ENCODE measurements at regions not wholly inside any gene's neighbourhood (a gene's known extent, or its start where the extent isn't known, plus 50 kb on each side); places are given as distances from the start of the nearest gene placed in this dataset.

GRCh38 chr3:459311-459670, 262.7 kb downstream of the CHL1 start:
- no peak overlapping the region for H3K4me3 ChIP-seq (ENCODE audit: low read depth, low read length)
- DNase-seq (ENCODE audit: low read depth), result no peak
- no peak for TF ChIP-seq CTCF (IDR thresholded peaks at IDR 0.05; ENCODE audit: insufficient read depth, low read length)

- DNase-seq (ENCODE audit: low read depth), result no peak
- no peak overlapping the region for H3K4me3 ChIP-seq (ENCODE audit: low read depth, low read length)
- TF ChIP-seq CTCF (IDR thresholded peaks at IDR 0.05; ENCODE audit: insufficient read depth, low read length), result no peak
These were observed 264.4 kb downstream of the CHL1 start for GRCh38 chr3:461006-461405.

GRCh38 chr3:462851-463250, 266.3 kb downstream of the CHL1 start:
- DNase-seq (ENCODE audit: low read depth), result no peak
- no peak overlapping the region for H3K4me3 ChIP-seq (ENCODE audit: low read depth, low read length)
- no peak for TF ChIP-seq CTCF (IDR thresholded peaks at IDR 0.05; ENCODE audit: insufficient read depth, low read length)

GRCh38 chr3:463252-464192, 267.0 kb downstream of the CHL1 start:
- H3K4me3 ChIP-seq (ENCODE audit: low read depth, low read length), result no peak overlapping the region
- no peak for TF ChIP-seq CTCF (IDR thresholded peaks at IDR 0.05; ENCODE audit: insufficient read depth, low read length)
- DNase-seq (ENCODE audit: low read depth), result no peak

- TF ChIP-seq CTCF (IDR thresholded peaks at IDR 0.05; ENCODE audit: insufficient read depth, low read length), result no peak
These were observed 267.7 kb downstream of the CHL1 start for GRCh38 chr3:464255-464654.

GRCh38 chr3:468172-468571, 271.6 kb downstream of the CHL1 start:
- H3K4me3 ChIP-seq (ENCODE audit: low read depth, low read length), result no peak overlapping the region
- DNase-seq (ENCODE audit: low read depth), result no peak
- no peak for TF ChIP-seq CTCF (IDR thresholded peaks at IDR 0.05; ENCODE audit: insufficient read depth, low read length)

More at GRCh38 chr3:464255-464654, 267.7 kb downstream of the CHL1 start:
- H3K4me3 ChIP-seq (ENCODE audit: low read depth, low read length), result no peak overlapping the region
- DNase-seq (ENCODE audit: low read depth), result no peak

All from fibroblast of the aortic adventitia (primary cell).